Pulmonary artery endothelial cell (primary cell): ENCODE measurements at regions not wholly inside any gene's neighbourhood (a gene's known extent, or its start where the extent isn't known, plus 50 kb on each side); places are given as distances from the start of the nearest gene placed in this dataset.

Source experiments
- DNase-seq: peaks from one replicate; pipeline ENCODE4 v3.0.0-alpha.2; 2011; ENCODE audit warnings: low read depth, low spot score

DNA sequence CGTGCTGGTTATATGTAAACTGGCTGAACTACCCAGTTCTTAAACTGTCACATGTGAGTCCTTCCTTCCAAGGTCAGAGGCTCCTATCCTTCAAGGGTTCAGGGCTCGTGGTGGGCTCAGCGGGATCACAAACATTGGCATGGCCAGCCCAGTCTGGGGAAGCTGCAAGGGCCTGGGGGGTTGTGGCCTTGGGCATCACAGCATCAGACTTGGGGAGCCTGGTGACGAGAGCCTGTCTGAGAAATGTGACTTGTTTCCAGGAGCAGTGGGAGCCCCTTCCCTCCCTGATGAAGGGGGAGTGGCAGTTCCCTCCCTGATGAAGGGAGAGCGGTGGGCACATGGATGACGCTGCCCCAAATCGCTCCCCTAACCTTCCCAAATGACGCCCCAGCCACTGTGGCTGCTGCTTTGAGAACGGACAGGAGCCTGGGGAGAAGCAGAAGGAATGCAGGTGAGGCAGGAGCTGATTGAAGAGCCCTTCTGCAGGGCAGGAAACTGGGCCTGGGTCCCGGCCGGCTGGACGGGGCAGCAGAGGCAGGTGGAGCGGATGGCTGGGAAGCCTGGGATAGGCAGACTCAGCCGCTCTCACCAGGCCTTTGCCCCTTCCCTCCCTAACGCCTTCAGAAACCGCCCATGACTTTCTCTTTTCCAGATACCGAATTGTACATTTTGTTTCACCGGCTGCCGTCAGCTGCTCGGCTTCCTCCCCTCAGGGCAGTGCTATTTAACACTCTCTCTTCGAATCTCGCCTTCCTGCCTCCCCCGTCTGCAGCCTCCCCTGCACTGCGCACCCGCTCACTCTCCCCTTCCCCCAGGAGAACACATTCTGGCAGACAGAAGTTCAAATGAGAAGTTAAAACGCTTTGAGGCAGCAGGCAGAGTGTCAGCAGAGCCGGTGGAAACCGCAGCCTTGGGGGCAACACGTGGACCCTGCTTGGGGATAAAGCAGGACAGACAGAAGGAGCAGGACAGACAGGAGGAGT is 1486.7 kb downstream of the BRD1 start:
- DNase-seq: no peak

DNA sequence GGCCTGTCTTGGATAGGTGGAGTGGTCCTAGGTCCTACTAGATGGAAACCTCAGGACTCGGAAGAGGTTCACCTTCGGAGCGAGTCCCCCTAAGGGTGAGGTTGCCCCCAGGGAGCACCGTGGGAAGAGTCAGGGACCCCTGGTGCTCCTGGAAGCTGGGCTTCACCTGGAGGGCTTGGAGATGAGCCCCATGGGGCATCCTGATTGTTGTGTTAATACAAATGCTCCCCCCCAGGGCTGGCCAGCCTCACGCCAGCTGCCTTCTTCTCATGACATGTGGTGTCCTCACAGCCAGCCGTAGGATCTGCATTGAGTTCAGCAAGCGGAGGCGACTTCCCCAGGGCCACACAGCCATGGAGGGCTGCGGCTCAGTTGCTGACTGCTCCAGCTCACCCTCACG is 1487.5 kb downstream of the BRD1 start:
- DNase-seq: no peak

DNA sequence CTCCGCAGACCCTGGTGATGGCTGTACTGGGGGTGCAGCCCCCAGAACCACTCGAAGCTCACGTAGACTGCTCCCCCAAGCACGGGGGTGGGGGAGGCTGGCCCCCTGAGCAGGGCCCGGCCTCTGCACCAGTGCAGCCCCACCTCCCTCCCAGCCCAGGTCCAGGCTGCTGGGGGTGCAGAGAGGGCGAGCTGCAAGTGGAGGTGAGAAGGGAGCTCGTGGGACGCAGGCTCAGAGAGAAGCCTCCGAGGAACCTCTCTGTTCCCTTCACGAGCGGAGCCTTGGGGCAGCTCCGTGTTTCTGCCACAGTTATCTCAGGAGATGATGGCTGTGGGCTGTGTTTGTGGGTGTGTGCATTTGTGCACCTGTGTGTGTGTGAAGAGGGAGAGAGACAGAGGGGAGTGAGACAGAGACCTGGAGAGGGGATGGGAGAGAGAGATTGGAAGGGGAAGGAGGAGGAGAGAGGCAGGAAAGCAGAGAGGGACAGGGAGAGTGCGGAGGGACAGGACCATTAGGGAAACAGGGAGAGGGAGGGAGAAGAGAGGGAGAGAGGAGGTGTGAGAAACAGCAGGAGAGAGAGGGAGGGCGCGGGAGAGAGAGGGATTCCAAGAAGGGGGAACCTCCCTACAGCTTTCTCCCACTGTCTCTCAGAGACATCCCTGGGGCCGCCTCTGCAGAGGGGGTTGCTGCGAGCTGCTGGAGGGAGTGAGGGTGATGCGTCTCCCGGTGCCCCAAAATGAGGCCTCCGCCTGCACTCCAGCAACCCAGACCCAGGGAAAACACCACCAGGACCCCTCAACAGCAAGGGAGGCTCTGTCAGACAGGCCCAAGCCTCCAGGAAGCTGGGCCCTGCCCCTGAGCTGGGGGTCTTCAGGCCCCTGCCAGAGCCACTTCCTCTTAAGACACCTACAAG is 1488.6 kb downstream of the BRD1 start:
- DNase-seq: no peak

DNA sequence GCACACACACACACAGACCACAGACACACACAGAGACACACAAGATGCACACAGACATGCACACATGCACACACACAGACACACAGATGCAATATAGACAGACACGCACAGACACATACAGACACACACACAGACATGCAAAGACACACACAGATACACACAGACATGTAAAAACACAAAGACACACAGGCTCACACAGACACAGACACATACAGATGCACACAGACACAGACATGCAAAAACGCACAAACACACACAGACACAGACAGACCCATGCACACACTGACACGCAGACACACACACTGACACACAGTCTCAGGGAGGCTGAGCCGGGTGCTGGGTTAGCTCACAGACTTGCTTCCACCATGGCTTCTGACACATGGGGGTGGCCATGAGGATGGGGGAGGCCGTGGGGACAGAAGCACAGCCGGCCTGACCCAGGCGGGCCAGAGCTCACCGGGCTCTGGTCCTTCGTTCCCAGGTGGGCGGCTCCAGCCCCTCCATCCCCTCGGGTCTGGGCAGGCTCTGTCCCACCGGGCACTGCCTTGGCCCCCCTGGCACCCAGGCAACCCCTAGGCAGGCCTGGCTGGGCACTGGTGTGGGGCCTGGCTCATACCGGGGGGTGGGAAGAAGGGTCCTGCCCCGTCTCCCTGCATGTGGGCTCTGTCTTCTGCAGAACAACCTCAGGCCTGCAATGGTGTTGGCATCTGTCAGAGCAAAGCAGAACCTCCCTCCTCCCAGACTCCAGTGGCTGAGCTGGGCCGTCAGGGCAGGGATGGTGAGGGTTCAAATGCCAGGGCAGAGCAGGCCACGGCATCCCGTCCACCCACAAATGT is 1489.5 kb downstream of the BRD1 start:
- no peak for DNase-seq

DNA sequence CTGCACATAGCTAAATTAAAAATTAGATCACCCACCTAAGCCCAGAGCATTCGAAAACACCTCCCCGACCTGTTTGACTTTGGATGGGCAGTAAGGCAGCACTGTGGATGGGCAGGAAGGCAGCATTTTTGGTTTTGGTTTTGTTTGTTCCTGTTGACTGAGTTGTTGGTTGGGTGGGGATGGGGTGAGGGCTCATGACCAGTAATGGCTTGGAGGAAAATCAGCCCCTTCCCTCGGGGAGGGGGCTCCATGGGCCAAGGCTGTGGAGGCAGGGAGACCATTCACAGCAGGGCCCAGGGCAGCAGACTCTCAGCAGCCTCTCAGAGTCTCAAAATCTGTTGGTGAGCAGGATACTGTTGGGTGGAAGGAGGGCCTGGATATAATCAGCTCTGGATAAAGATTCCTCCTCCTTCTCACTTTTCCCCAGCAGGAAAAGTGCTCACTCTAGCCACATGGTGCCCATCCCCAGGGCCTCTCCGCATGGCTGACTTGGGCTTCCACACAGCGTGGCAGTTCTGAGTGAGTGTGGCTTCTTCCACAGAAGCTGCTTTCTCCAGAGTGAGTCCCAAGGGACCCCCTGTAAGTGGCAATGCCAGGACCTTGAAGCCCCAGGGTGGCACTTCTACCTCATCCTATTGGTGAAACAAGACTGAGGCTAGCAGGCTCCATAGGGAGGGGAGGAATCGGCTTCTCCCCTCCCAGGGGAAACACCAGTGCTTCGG is 1491.2 kb downstream of the BRD1 start:
- no peak for DNase-seq

DNA sequence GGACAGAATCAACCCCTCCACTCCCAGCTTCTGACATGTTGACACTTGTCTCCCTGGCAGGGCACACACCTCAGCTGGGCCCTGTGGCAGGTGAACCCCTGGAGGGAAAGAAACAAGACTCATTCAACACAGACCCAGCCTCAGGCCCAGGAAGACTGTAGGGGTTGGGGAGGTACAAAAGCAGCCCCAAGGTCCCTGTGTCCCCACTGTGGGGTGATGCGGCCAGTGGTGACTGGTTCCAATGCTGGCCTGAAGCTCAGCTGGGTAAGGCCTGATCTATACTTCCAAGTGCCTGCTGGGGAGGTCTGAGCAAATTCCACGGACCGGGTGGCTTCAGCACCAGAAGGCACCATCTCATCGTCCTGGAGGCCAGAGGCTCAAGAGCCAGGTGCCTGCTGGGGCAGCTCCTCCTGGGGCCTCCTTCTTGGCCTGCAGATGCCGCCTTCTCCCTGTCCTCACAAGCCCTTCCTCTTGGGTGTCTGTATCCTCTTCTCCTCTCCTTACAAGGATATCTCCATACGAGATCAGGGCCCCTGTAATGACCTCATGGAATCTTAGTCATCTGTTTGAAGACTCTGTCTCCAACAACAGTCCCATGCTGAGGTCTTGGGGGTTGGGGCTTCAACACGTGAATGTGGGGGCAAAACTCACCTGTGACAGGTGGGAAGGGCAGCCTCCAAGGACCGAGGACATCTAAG is 1492.1 kb downstream of the BRD1 start:
- no peak for DNase-seq

DNA sequence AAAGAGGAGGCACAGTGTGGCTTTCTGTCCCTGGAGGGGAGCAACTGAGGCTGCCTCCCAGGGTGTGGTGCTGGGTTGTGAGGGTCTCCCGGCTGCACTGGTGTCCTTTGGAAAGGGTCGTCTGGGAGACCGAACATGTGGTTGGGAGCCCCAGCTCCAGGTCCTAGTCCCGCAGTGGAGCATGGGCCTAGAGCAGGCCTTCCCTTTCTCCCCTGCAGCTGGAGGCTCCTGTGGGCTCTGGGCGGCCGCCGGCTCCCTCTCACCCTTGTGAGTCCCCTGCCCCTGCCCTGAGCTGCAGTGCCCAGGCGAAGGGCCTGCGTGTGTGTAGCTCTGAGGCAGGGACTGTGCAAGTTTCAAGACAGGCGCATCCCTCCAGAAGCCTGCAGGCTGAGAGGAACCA is 1492.7 kb downstream of the BRD1 start:
- no peak for DNase-seq

DNA sequence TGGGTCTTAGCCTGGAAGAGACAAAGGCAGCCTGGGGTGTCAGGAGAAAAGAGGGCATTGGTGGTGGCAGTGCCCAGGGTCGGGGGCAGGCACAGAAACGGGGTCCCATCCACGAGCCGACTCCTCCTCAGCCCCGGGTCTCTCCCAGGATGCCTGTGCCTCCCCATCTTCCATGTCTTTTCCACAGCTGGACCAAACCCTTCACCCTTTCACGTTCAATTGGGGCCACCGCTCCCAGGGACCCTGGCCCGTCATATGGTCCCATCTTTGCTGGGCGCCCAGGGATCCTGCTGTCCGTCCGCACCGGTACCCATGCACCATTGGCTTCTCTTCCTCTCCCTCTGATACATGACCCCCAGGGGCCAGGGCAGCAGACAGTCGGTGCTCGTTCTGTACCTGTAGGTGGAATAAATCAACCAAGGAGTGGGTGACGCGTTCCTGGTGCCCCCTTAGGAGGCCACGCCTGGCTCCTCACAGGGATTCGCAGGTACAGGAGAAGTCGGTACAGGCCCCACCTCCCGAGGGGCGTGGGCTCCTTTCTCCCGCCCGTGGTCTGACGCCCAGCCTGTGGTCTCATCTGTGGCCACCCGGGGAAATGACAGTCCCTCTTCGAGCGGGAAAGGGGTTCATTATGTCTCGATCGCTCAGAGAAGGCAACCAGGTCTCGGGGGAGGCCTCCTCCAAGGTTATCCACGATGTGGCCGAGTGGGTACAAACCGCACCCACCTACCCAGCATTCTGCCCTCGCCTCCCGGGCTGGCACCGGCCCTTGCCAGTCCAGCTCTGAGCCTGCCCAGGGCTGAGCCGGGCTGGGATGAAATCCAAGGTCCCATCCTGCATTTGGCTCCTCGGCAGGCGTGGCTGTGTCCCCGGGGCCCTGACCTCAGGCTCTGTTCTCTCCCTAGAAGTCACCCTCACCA is 1493.6 kb downstream of the BRD1 start:
- DNase-seq: no peak

DNA sequence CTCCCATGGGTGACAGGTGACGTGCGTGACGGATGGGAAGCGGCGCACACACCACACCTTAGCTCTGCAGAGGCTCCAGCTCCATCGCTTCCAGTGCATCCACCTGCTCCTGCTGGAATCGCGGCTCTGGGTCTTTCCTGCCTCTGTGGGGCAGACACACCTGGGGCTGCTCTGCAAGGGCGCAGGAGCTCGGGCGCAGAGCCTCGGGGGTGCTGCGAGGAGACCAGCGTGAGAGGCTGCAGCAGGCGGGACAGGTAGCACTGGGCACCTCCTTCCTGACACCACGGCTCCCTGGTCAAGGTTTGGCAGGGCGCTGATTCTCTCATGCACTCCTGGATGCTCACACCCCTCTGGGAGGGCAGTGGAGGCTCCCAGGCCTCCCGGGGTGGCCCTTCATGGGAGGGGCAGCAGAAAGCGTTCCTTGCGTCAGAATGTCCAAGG is 1494.3 kb downstream of the BRD1 start:
- DNase-seq: no peak

DNA sequence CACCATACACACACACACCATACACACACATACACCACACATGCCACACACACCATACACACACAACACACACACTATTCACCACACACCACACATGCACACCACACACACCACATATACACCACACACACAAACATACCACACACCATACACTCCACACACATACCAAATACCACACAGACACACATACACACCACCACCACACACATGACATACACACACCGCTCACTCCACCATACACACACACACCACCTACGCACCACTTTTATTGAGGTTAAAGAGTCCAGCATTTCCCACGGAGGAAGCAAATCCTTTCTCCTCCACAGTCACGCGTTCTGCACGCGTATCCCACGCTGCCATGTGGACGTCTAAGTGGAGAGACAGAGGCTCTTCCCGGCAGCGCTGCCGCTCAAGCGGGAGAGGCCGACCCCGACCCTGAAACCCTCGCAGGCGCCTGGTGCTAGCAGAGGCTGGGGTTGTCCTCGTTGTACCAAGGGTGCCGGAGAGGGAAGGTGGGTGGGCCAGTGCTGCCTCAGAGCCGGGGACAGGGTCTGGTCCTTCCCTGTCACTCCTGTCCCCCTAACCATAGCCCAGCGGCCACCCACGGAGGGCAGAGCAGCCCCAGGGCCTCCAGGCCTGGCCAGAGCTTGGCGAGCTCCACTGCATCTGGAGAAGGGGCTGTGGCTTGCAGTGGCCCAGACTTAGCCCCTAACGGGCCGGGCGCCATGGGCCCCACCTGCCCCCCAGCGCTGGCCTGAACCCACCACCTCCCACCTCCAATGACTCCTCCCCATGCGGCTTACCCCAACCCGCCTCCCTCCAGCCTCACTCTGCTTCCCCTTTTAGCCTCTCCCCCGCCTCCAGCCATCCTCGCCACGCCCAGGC is 1495.0 kb downstream of the BRD1 start:
- DNase-seq: no peak

DNA sequence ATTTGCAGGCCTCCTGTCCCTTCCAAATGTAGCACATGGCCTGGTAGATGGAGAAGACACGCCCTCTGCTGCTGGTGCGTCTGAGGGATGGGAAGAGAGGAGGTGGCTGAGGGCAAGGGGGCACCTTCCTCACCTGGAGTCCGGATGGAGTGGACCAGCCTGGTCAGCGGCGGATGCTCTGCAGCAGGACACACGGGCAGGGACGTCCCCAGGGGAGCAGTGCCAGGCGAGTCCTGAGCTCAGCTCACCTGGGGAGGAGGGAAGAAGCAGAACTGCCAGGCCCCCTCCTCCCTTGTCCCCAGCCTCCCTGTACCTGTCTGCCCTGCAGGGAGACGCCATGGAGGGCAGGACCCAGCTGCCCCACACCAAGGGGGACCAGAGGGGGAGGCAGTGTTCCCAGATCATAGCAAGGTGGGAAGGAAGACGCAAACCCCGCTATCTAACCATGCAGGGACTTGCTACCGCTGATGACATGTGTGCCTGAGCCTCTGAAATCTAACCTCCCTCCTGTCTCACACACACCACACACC is 1495.9 kb downstream of the BRD1 start:
- no peak for DNase-seq

DNA sequence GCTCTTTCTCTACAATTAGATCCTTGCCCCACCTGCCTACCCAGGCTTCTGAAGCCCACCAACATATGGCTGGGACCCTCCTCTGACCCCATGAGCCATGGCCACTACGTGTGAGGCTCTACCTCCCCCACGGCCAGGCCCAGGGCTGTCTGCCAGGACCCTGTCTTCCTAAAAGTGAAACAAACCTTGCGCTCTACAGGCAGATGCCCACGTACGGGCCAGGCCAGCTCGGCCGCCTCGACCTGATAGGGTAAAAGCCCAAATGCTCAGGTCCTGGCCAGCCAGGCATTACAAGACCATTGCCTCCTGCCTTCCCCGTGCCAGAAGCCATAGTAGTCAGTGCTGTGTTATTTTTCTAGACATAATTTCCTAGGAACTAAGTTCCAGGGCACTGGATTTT is 1496.4 kb downstream of the BRD1 start:
- no peak for DNase-seq

DNA sequence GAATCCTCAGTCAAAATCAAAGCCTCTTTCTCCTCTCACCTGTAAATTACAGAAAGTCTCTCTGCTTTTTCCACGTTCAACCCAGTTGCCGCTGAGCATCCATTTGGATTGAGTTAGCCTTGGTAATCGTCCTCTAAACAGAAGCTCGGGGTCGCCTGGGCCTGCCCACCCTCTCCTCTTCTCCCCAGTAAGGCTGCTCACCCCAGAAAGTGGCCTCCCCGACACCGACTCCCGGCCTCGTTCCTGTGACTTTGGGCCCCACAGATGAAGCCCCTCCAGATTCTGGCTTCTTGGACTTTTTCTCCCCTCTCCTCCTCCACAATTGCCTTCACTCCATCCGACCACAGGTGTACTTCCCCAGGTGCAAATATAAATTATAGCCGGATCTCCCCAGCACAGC is 1500.0 kb downstream of the BRD1 start:
- DNase-seq: no peak

DNA sequence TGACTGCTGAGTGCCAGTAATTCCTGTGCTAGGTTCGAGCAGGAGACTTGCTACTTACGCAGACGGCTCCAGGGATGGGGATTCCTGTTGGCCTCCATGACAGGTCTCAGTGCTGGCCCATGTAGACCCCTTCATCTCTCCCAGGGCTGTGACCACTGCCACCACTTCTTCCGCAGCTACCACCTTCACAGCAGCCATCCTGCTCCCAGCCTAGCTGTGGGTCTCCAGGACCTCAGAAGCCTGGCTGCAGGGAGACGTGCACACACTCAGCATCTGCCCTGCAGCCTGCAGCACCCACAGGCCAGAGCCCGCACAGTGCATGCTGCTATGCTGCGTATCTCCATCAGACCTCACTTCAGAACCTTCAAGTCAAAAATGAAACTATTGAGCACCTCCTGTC is 1503.9 kb downstream of the BRD1 start:
- no peak for DNase-seq

DNA sequence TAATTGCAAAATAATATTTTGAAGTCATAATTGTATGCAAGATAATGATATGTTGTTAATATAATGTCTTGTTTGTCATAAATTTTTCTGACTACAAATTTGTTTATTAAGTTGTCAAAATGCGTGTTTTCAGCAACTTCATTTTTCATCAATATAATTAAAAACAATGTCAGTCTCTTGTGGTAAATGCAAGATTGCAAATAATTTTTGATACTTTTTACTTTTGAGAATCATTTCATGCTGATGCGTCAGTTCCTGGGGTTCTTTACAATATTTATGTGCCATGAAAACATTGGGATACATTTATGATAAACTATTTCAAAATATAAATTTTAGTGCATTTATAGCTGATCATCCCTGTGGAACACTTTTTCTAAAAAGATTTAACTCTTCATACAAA is 1504.8 kb downstream of the BRD1 start:
- no peak for DNase-seq

DNA sequence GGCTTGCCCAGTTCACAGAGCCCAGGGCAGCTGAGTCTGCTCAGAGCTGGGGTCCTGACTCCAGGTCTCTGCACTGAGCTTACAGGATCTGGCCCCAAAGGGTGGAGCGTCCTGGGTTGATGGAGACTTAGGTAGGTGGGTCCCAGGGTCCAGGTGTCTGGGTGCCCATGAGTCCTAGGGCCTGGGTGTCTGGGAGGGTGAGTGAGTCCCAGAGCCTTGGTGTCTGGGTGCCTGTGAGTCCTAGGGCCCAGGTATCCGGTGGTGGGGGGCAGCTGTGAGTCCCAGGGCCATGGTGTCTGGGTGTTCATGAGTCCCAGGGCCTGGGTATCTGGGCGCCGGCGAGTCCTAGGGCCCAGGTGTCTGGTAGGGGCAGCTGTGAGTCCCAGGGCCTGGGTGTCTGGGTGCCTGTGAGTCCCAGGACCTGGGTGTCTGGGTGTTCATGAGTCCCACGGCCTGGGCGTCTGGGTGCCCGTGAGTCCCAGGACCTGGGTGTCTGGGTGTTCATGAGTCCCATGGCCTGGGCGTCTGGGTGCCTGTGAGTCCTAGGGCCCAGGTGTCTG is 1505.6 kb downstream of the BRD1 start:
- no peak for DNase-seq

DNA sequence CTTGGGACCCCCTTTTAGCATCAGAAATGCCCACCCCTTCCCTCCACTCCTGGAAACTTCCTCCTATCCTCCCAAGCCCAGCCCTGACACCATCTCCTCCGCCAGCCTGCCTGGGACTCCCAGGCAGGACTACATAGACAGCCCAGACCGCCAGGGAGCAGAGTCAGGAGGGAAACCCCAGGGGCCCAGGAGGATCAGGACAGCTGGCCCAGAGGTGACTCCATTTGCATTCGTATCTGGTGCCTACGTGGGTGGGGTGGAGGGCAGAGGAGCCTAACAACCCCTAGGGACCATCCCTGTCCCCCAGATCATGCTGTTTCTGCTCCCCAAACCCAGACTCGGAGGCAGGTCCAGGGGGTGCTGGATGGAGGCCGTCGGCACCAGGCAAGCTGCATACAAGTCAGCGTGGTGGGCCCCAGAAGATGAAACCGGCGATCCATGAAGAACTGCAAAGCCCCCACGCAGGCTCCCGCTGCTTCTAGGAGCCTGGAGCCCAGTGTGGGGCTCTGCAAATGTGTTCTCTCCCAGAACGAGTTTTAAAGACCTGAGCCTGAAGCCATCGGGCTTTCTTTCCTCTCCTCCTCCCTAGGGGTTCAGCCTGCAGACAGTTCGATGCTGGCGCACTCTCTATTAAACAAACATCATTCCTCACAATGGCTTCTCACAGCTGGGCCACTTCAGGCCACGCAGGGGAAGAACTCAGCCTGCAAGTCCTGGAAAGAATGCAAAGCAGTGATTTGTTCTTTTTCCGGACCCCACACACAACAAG is 1506.8 kb downstream of the BRD1 start:
- no peak for DNase-seq
